Loucy (cell line): ENCODE measurements at regions not wholly inside any gene's neighbourhood (a gene's known extent, or its start where the extent isn't known, plus 50 kb on each side); places are given as distances from the start of the nearest gene placed in this dataset.

ENCODE experiments used
- H2AFZ ChIP-seq: fragments of 200-600 bp; sonication (generic); 2 replicates; pipeline ENCODE4 v1.6.0; 2016; ENCODE audit warnings: antibody characterized with exemption, mild to moderate bottlenecking, low read length, moderate library complexity
- H3F3A ChIP-seq: fragments of 200-600 bp; 2 replicates; pipeline ENCODE4 v1.6.0; 2016; ENCODE audit warnings: antibody characterized with exemption, low read depth, mild to moderate bottlenecking
- H3K27me3 ChIP-seq: fragments of 200-600 bp; sonication (generic); 2 replicates; pipeline ENCODE4 v1.6.1; 2014; ENCODE audit warnings: low read length, mild to moderate bottlenecking; ENCODE audit not compliant: insufficient read depth, poor library complexity, severe bottlenecking
- H3K36me3 ChIP-seq: fragments of 200-600 bp; sonication (generic); 2 replicates; pipeline ENCODE4 v1.6.1; 2016; ENCODE audit warnings: low read length; ENCODE audit not compliant: insufficient read depth
- H3K4me1 ChIP-seq: fragments of 200-600 bp; sonication (generic); 2 replicates; pipeline ENCODE4 v1.5.1; 2014; ENCODE audit warnings: low read length, mild to moderate bottlenecking; ENCODE audit not compliant: insufficient read depth, poor library complexity, severe bottlenecking
- H3K4me2 ChIP-seq: fragments of 200-600 bp; sonication (generic); 2 replicates; pipeline ENCODE4 v1.6.0; 2014; ENCODE audit warnings: antibody characterized with exemption, low read length, low read depth, mild to moderate bottlenecking; ENCODE audit not compliant: poor library complexity, severe bottlenecking
- H3K4me3 ChIP-seq: fragments of 200-600 bp; sonication (generic); 2 replicates; pipeline ENCODE4 v1.5.1; 2014; ENCODE audit warnings: low read length, mild to moderate bottlenecking, mixed read lengths; ENCODE audit not compliant: poor library complexity, severe bottlenecking
- H3K79me2 ChIP-seq: fragments of 200-600 bp; sonication (generic); 2 replicates; pipeline ENCODE4 v1.6.1; 2014; ENCODE audit warnings: low read length; ENCODE audit not compliant: insufficient read depth
- H3K9ac ChIP-seq: fragments of 200-600 bp; sonication (generic); 2 replicates; pipeline ENCODE4 v1.6.0; 2014; ENCODE audit warnings: mild to moderate bottlenecking, low read depth, low read length, moderate library complexity; ENCODE audit not compliant: poor library complexity, severe bottlenecking
- H3K9me2 ChIP-seq: fragments of 200-600 bp; sonication (generic); replicated peaks from 2 replicates; pipeline ENCODE4 v1.6.1; 2016; ENCODE audit warnings: low read depth, low read length, mixed read lengths
- H3K9me3 ChIP-seq: fragments of 200-600 bp; sonication (generic); 2 replicates; pipeline ENCODE4 v1.6.1; 2014; ENCODE audit warnings: mild to moderate bottlenecking, antibody characterized with exemption, low read length, low read depth; ENCODE audit not compliant: insufficient read depth
- H4K20me1 ChIP-seq: fragments of 200-600 bp; sonication (generic); 2 replicates; pipeline ENCODE4 v1.6.0; 2014; ENCODE audit warnings: antibody characterized with exemption, low read length, mild to moderate bottlenecking; ENCODE audit not compliant: insufficient read depth, poor library complexity, severe bottlenecking
- EZH2phosphoT487 ChIP-seq: fragments of 200-600 bp; IDR thresholded peaks from 2 replicates; pipeline ENCODE4 v1.6.1; 2018; ENCODE audit warnings: antibody characterized with exemption, mild to moderate bottlenecking, moderate library complexity, borderline replicate concordance
- TF ChIP-seq, protein P1 (sequence below): fragments of 200-600 bp; sonication (generic); conservative IDR thresholded peaks from 2 replicates; pipeline ENCODE4 v1.5.1; 2014; ENCODE audit warnings: mild to moderate bottlenecking, antibody characterized with exemption, low read length

DNA sequence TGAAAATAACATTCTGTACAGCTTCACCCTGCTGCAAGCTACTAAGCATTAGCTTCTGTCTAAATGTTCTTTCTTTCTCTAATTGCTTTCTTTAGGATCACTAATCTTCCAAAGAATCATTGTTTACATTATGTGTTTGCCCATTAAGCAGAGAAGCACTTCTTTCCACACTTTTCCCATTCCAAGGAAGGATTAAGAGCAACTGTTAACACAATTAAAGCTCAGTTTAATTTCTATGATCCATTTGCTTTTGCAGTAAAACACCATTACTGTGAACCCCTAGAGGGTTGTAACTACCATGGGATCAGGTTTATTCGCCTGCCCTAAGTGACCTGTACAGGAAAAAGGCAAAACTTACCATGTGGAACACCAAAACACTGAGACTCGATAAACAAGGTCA is 125.8 kb upstream of the ZNF385D start:
- H3K4me3 ChIP-seq = no peak overlapping the region
- no peak for TF ChIP-seq EZH2phosphoT487
- H3K4me1 ChIP-seq = no peaks in the 10 kb centered on the region
- no peak overlapping the region for H3K9ac ChIP-seq
- no peaks in the 10 kb centered on the region for H3K36me3 ChIP-seq
- no peak overlapping the region for H3K4me2 ChIP-seq
- no peaks in the 10 kb centered on the region for H4K20me1 ChIP-seq
- no peaks in the 10 kb centered on the region for H3K79me2 ChIP-seq
- H2AFZ ChIP-seq = no peak overlapping the region
- no peaks in the 10 kb centered on the region for H3K9me2 ChIP-seq
- no peaks in the 10 kb centered on the region for H3K9me3 ChIP-seq
- no peaks in the 10 kb centered on the region for H3F3A ChIP-seq
- H3K27me3 ChIP-seq = no peaks in the 10 kb centered on the region

DNA sequence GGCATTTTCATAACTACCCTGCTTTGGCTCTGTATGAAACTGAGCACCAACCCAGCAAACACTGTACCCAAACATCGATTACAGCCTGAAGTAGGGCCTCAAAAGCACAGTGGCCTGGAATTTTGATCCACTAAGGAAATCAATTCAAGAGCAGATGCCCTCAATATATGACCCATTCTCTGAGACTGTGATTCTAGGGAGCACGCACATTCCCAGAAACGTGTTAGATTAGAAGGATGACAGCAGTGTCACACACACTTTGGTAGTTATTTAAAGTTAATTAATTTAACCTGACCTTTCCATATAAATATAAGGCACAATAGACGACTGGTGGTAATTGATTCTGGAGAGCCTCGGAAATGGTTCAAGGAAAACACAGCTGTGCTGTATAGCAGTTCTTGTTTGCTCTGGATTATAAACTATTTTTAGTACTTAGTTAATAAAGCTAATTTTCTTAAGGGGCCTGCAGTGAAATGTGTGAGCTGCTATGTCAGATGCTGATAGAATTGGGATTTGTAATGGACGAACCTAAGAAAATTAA is 126.3 kb upstream of the ZNF385D start:
- Histone ChIP-seq H3K9me3 (no peaks in the 10 kb centered on the region), H4K20me1 (no peaks in the 10 kb centered on the region), H3K9me2 (no peaks in the 10 kb centered on the region), H3K4me2 (no peak overlapping the region), H3K79me2 (no peaks in the 10 kb centered on the region), H3K36me3 (no peaks in the 10 kb centered on the region), H3F3A (no peaks in the 10 kb centered on the region), H3K9ac (no peak overlapping the region), H3K27me3 (no peaks in the 10 kb centered on the region), H2AFZ (no peak overlapping the region), H3K4me1 (no peaks in the 10 kb centered on the region), H3K4me3 (no peak overlapping the region)
- no peak for TF ChIP-seq EZH2phosphoT487
- TF ChIP-seq, protein P1, sequence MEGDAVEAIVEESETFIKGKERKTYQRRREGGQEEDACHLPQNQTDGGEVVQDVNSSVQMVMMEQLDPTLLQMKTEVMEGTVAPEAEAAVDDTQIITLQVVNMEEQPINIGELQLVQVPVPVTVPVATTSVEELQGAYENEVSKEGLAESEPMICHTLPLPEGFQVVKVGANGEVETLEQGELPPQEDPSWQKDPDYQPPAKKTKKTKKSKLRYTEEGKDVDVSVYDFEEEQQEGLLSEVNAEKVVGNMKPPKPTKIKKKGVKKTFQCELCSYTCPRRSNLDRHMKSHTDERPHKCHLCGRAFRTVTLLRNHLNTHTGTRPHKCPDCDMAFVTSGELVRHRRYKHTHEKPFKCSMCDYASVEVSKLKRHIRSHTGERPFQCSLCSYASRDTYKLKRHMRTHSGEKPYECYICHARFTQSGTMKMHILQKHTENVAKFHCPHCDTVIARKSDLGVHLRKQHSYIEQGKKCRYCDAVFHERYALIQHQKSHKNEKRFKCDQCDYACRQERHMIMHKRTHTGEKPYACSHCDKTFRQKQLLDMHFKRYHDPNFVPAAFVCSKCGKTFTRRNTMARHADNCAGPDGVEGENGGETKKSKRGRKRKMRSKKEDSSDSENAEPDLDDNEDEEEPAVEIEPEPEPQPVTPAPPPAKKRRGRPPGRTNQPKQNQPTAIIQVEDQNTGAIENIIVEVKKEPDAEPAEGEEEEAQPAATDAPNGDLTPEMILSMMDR = no peak

DNA sequence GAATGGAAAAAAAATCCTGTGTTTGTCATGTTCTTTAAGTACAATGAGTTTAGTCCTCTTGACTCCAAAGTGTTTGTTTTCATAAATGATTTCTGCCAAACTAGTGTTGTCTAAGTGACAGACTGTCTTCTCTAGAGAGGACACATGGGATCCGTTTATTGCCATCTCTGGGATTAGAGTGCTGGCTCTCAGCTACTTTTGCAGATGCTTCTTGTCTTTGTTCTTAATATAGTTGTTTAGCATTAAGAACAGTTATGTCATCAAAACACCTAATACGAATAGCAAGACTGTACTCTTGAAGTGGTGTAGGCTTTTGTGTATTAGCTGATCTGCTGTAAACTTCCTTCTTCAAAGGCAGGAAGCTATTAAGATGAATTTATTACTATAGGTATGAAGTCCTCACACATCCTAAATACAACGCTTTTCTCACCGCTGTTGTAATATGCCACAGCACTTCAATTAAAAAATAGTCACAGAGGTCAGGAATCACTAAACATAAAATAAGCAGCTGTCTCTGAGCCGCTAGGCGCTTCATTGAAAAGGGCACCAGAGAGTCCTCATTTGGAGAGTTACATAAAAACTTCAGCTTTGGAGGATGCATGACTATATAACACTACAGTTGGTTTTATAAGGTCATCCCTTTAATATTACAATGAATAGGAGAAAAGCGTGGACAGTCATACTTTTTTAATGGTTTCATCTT is 128.3 kb upstream of the ZNF385D start:
- Histone ChIP-seq H3K79me2 (no peaks in the 10 kb centered on the region), H3K27me3 (no peaks in the 10 kb centered on the region), H2AFZ (no peak overlapping the region), H3K36me3 (no peaks in the 10 kb centered on the region), H3K4me2 (no peak overlapping the region), H4K20me1 (no peaks in the 10 kb centered on the region), H3K9ac (no peak overlapping the region), H3K4me1 (no peaks in the 10 kb centered on the region), H3K9me2 (no peaks in the 10 kb centered on the region), H3F3A (no peaks in the 10 kb centered on the region), H3K9me3 (no peaks in the 10 kb centered on the region), H3K4me3 (no peak overlapping the region)
- no peak for TF ChIP-seq EZH2phosphoT487
- TF ChIP-seq, protein P1 = no peak

DNA sequence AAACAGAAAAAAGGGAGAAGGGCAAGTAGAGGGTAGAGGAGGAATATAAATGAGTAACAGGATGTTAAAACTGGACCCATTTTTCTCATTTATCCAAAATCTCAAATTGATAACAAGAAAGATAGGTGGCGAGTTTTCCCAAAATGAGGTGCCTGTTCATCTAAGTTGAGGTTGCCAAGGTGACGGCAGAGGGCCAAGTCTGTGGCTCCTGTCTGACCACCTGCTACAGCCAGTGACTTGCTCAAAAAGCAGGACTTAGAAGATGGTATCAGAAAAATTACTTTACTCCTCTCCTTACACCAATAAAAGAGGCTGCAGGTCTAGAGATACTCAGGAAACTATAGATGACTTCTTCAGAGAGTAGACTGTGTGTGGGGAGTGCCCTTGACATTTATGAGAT is 137.6 kb upstream of the ZNF385D start:
- Histone ChIP-seq H3F3A (no peaks in the 10 kb centered on the region), H2AFZ (no peak overlapping the region), H3K36me3 (no peaks in the 10 kb centered on the region), H3K4me2 (no peak overlapping the region), H3K79me2 (no peaks in the 10 kb centered on the region), H3K9ac (no peak overlapping the region), H3K9me3 (no peaks in the 10 kb centered on the region), H3K27me3 (no peaks in the 10 kb centered on the region), H4K20me1 (no peaks in the 10 kb centered on the region), H3K9me2 (no peaks in the 10 kb centered on the region), H3K4me1 (no peaks in the 10 kb centered on the region), H3K4me3 (no peak overlapping the region)
- TF ChIP-seq, protein P1 = no peak
- TF ChIP-seq EZH2phosphoT487 = no peak
